Effector memory CD4-positive, alpha-beta T cell (primary cell): ENCODE measurements at regions not wholly inside any gene's neighbourhood (a gene's known extent, or its start where the extent isn't known, plus 50 kb on each side); places are given as distances from the start of the nearest gene placed in this dataset.
A peak's percentile ranks its signal among the peaks of the same experiment; 100 is the strongest.

Source experiments
- DNase-seq, 3 donors: peaks; one replicate each; pipeline ENCODE4 v3.0.0-alpha.2; 2020
- H3K27ac ChIP-seq: 2 replicates; pipeline ENCODE4 v1.7.0; 2013; ENCODE audit warnings: mild to moderate bottlenecking, low read length, moderate library complexity; ENCODE audit not compliant: insufficient read depth, poor library complexity, severe bottlenecking
- H3K27me3 ChIP-seq: replicated peaks from 2 replicates; pipeline ENCODE4 v1.7.0; 2013; ENCODE audit warnings: mild to moderate bottlenecking, low read length; ENCODE audit not compliant: insufficient read depth, control insufficient read depth, poor library complexity, severe bottlenecking
- H3K36me3 ChIP-seq: 2 replicates; pipeline ENCODE4 v1.7.0; 2013; ENCODE audit warnings: mild to moderate bottlenecking, low read length, moderate library complexity; ENCODE audit not compliant: control insufficient read depth, insufficient read depth
- H3K4me1 ChIP-seq: 2 replicates; pipeline ENCODE4 v1.7.0; 2013; ENCODE audit warnings: low read length, mild to moderate bottlenecking; ENCODE audit not compliant: control insufficient read depth, insufficient read depth, poor library complexity, severe bottlenecking
- H3K4me3 ChIP-seq: 2 replicates; pipeline ENCODE4 v1.7.0; 2013; ENCODE audit warnings: low read length, low read depth, mild to moderate bottlenecking; ENCODE audit not compliant: insufficient read depth, poor library complexity, severe bottlenecking
- H3K9me3 ChIP-seq: 2 replicates; pipeline ENCODE4 v1.7.0; 2013; ENCODE audit warnings: mild to moderate bottlenecking, low read length, moderate library complexity; ENCODE audit not compliant: control insufficient read depth

- Histone ChIP-seq H3K4me3 (no peak overlapping the region), H3K4me1 (peaks cover 19% of the 10 kb centered on the region), H3K36me3 (no peaks in the 10 kb centered on the region), H3K27ac (no peak overlapping the region), H3K9me3 (no peaks in the 10 kb centered on the region), H3K27me3 (no peaks in the 10 kb centered on the region)
- no peak for DNase-seq
These were observed 204.1 kb upstream of the NFE2L3 start for GRCh38 chr7:25947669-25948516.

GRCh38 chr7:25949736-25950487 is 202.1 kb upstream of the NFE2L3 start:
- no peak for DNase-seq
- Histone ChIP-seq H3K4me1 (peaks cover 19% of the 10 kb centered on the region), H3K27me3 (no peaks in the 10 kb centered on the region), H3K9me3 (no peaks in the 10 kb centered on the region), H3K27ac (no peak overlapping the region), H3K36me3 (no peaks in the 10 kb centered on the region), H3K4me3 (peak overlapping the region; percentile 69)

- Histone ChIP-seq H3K36me3 (no peaks in the 10 kb centered on the region), H3K9me3 (no peaks in the 10 kb centered on the region), H3K4me3 (peak overlapping the region; percentile 69), H3K27ac (no peak overlapping the region), H3K4me1 (peaks cover 19% of the 10 kb centered on the region), H3K27me3 (no peaks in the 10 kb centered on the region)
- peak; percentile 85 to 88 (median 86) for DNase-seq
These were observed 201.2 kb upstream of the NFE2L3 start for GRCh38 chr7:25950488-25951413.

GRCh38 chr7:25951414-25952260 is 200.4 kb upstream of the NFE2L3 start:
- Histone ChIP-seq H3K27ac (no peak overlapping the region), H3K36me3 (no peaks in the 10 kb centered on the region), H3K27me3 (no peaks in the 10 kb centered on the region), H3K4me1 (peaks cover 19% of the 10 kb centered on the region), H3K4me3 (peak overlapping the region; percentile 44), H3K9me3 (no peaks in the 10 kb centered on the region)
- no peak for DNase-seq

GRCh38 chr7:25952261-25953057 is 199.5 kb upstream of the NFE2L3 start:
- Histone ChIP-seq H3K27ac (no peak overlapping the region), H3K4me1 (peaks cover 19% of the 10 kb centered on the region), H3K4me3 (no peak overlapping the region), H3K27me3 (no peaks in the 10 kb centered on the region), H3K36me3 (no peaks in the 10 kb centered on the region), H3K9me3 (no peaks in the 10 kb centered on the region)
- no peak for DNase-seq

GRCh38 chr7:25953859-25954258 is 198.1 kb upstream of the NFE2L3 start:
- no peaks in the 10 kb centered on the region for H3K9me3 ChIP-seq
- H3K36me3 ChIP-seq, result no peaks in the 10 kb centered on the region
- peaks cover 19% of the 10 kb centered on the region for H3K4me1 ChIP-seq
- H3K27ac ChIP-seq, result no peak overlapping the region
- no peak for DNase-seq
- no peak overlapping the region for H3K4me3 ChIP-seq
- H3K27me3 ChIP-seq, result no peaks in the 10 kb centered on the region

- no peak overlapping the region for H3K27ac ChIP-seq
- H3K27me3 ChIP-seq, result no peaks in the 10 kb centered on the region
- H3K4me3 ChIP-seq, result no peak overlapping the region
- peaks cover 19% of the 10 kb centered on the region for H3K4me1 ChIP-seq
- no peak for DNase-seq
- H3K36me3 ChIP-seq, result no peaks in the 10 kb centered on the region
- H3K9me3 ChIP-seq, result no peaks in the 10 kb centered on the region
These were observed 197.6 kb upstream of the NFE2L3 start for GRCh38 chr7:25954395-25954794.

GRCh38 chr7:25959168-25959734 is 192.7 kb upstream of the NFE2L3 start:
- no peak overlapping the region for H3K27ac ChIP-seq
- DNase-seq, result no peak
- H3K9me3 ChIP-seq, result no peaks in the 10 kb centered on the region

More at GRCh38 chr7:25959168-25959734, 192.7 kb upstream of the NFE2L3 start:
- Histone ChIP-seq H3K36me3 (no peaks in the 10 kb centered on the region), H3K4me1 (no peaks in the 10 kb centered on the region), H3K4me3 (no peak overlapping the region), H3K27me3 (no peaks in the 10 kb centered on the region)
